ENCODE measurements at regions not wholly inside any gene's neighbourhood (a gene's known extent, or its start where the extent isn't known, plus 50 kb on each side); places are given as distances from the start of the nearest gene placed in this dataset.
A peak's percentile ranks its signal among the peaks of the same experiment; 100 is the strongest.

- DNase-seq (ENCODE audit: low read depth) = no peak
- no peak overlapping the region for H3K4me3 ChIP-seq (ENCODE audit: low read depth, low read length)
- no peak for TF ChIP-seq CTCF (conservative IDR thresholded peaks at IDR 0.05; ENCODE audit: low read depth, low read length)
Measured at GRCh38 chr2:41886145-41886664, 161.6 kb upstream of the PKDCC start.

- peak; percentile 87 for DNase-seq (ENCODE audit: low read depth)
- no peak for TF ChIP-seq CTCF (conservative IDR thresholded peaks at IDR 0.05; ENCODE audit: low read depth, low read length)
- no peak overlapping the region for H3K4me3 ChIP-seq (ENCODE audit: low read depth, low read length)
Measured at GRCh38 chr2:41886757-41887156, 161.1 kb upstream of the PKDCC start.

GRCh38 chr2:41890341-41890740 is 157.5 kb upstream of the PKDCC start:
- no peak for DNase-seq (ENCODE audit: low read depth)
- no peak overlapping the region for H3K4me3 ChIP-seq (ENCODE audit: low read depth, low read length)
- TF ChIP-seq CTCF (conservative IDR thresholded peaks at IDR 0.05; ENCODE audit: low read depth, low read length) = no peak

GRCh38 chr2:41892476-41892875 is 155.3 kb upstream of the PKDCC start:
- peak; percentile 28 for DNase-seq (ENCODE audit: low read depth)
- no peak for TF ChIP-seq CTCF (conservative IDR thresholded peaks at IDR 0.05; ENCODE audit: low read depth, low read length)

GRCh38 chr2:41894563-41895333 is 153.1 kb upstream of the PKDCC start:
- no peak overlapping the region for H3K4me3 ChIP-seq (ENCODE audit: low read depth, low read length)
- no peak for TF ChIP-seq CTCF (conservative IDR thresholded peaks at IDR 0.05; ENCODE audit: low read depth, low read length)
- DNase-seq (ENCODE audit: low read depth) = no peak

More at GRCh38 chr2:41892476-41892875, 155.3 kb upstream of the PKDCC start:
- H3K4me3 ChIP-seq (ENCODE audit: low read depth, low read length) = no peak overlapping the region

- no peak for DNase-seq (ENCODE audit: low read depth)
- TF ChIP-seq CTCF (conservative IDR thresholded peaks at IDR 0.05; ENCODE audit: low read depth, low read length) = no peak
- no peak overlapping the region for H3K4me3 ChIP-seq (ENCODE audit: low read depth, low read length)
Measured at GRCh38 chr2:41895334-41895664, 152.5 kb upstream of the PKDCC start.
